NOMO-1 treated with dmso at 0.1 percent for 144 hours (cell line): ENCODE measurements at regions not wholly inside any gene's neighbourhood (a gene's known extent, or its start where the extent isn't known, plus 50 kb on each side); places are given as distances from the start of the nearest gene placed in this dataset.
"Not testable (repeated sequence)": the region's sequence is repeated elsewhere in the genome, so short reads cannot be mapped to it uniquely, and the experiment has no call there.

ENCODE experiments used
- DNase-seq: peaks from one replicate; lab custom pipeline; 2025; ENCODE audit not compliant: unreplicated experiment; lab: John Stamatoyannopoulos, UW

- no peak for DNase-seq
These were observed 383.4 kb downstream of the USP25 start for GRCh38 chr21:16113052-16113715.

DNA sequence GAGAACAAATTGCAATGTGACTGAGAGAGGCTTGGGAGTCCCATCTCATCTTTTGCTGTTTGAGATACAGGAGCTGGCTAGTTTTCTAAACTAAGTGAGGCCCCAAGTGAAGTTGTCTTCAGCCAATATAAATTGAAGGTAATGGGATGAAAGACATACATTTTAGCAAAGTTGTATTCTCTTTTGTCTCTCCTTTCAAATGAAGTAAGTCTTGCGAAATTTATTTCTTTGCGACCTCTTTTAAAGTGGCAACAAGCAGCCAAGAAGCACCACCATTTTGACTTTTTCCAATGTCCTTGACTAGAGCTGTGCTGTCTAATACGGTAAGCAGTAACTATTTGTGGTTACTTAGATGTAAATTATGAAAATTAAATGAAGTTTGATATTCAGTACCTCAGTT, 385.7 kb downstream of the USP25 start:
- no peak for DNase-seq

DNA sequence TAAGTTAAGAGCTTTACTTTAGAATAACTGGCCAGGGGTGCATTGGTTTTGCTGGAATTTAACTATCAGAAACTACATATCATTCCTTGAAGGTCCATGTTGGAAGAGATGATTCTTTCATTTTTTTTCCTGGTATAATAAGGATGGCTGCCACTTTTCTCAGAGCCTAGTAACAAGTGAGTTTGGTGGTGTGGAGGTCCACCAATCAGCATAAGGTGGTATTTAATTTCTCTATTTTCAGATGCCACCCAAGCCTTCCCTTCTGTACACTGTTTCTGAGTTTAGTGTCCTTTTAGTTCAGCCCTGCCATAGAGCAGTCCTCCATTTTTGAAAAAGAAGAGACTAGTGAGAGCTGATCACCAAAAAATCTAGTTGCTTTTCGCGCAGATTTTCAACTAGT, 386.3 kb downstream of the USP25 start:
- DNase-seq, result no peak

DNA sequence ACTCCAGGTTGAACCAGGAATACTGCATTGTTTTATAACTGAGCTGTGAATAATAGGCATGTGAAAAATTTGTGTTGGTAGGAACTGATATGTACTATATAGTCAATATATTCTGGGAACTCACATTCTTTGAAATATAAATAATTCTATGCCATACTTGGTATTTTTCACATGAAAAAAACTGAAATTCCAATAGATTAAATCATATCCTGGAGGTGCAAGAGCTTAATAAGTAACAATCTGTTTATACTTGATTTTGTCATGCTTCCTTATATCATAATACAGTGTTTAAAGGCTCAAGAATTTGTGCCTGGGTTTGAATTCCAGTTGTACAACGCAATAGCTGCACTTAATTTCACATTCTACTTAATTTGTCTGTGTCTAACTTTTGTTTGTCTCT, 387.0 kb downstream of the USP25 start:
- DNase-seq, result no peak

- DNase-seq, result no peak
These were observed 387.5 kb downstream of the USP25 start for GRCh38 chr21:16117331-16117730.

DNA sequence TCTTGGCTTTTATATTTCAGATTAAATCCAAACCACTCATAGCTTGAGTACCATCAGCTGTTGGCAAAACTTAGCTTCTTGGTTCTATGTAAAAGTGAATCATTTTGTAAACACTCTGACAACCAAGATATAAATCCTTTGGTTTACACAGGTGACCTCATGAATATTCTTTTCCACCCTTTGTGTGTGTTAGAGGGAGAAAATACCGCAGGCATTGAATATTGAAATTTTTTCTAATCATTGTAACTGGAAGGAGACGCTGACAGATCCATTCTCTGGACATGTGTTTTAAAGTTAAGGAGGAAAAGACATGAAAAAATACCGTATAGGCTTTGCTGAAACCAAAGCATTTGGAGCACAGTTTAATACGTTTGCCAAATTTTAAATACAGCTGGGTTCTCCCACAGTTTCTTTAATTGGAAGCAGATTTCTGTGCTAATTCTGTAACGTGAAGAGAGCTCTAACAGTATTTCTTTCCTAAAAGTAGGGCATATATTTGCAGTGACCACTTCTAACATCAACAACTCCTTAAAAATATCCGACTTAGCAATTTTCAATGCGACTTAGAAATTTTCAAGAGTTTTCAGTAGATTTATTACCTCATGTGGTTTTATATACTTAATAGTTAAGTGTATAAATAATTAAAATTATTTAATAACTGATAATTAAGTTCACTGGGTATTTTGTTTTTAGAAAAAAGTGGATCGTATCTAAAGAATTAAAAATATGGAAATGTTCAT, 388.2 kb downstream of the USP25 start:
- no peak for DNase-seq

DNA sequence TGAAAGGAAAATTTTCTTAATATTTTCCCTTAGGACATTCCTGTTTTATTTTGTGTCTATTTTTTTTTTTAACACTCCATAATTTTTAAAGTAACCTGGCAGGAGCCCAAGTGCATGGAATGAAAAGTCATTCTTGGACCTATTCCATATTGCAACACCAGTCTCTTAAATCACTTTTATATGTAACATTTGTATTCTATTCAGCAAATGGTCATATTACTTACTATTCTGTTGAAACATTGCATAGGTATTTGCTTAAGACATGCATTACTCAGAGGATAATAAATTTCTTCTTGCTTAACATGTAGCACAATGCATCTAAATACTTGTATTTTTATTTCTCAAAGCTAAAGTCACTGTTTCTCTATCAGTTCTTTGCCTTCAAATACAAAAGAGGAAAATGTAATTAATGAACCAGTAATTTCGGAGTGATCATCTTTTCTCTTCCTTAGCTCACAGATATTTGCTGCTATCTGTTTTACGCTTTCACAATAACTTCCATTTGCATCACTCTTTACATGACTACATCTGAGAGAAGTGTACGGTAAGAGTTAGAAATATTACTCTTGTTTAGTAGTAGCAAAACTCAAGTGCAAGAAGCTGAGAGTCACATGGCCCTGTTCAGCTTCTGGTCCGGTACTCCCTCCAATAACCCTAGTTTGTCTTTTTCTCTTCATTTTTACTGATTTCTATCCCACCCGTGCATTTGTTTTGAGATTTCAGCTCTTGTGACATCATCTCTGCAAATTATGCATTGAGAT, 394.8 kb downstream of the USP25 start:
- no peak for DNase-seq

DNA sequence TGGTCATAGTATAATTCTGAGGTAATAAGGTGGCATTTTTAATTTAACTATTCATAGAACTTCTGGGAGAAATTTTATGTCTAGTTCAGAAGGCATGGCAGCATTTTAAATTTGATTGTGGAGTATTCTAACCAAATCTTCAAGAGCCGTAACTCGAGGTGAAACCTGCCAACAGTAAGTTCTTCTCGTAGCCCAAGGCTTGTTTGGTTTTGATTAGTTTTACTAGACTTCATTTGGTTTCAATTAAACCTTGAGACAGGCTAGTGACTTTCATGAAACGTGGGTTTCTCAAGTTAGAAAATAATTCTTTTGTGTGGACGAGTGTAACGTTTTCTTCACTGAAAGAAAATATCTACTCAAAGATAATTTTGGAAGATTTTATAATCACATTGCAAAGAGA, 395.5 kb downstream of the USP25 start:
- DNase-seq, result no peak

- not testable (repeated sequence) for DNase-seq
These were observed 402.7 kb downstream of the USP25 start for GRCh38 chr21:16132453-16132852.

DNA sequence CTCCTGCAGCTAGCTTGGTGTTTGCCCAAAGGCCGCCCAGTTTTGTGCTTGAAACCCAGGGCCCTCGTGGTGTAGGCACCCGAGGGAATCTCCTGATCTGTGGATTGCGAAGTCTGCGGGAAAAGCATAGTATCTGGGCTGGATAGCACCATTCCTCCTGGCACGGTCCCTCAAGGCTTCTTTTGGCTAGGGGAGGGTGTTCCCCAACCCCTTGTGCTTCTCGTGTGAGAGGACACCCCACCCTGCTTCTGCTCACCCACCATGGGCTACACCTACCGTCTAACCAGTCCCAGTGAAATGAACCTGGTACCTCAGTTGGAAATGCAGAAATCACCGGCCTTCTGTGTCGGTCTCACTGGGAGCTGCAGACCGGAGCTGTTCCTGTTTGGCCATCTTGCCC, 403.5 kb downstream of the USP25 start:
- DNase-seq, result no peak

- no peak for DNase-seq
These were observed 404.4 kb downstream of the USP25 start for GRCh38 chr21:16134134-16134533.

DNA sequence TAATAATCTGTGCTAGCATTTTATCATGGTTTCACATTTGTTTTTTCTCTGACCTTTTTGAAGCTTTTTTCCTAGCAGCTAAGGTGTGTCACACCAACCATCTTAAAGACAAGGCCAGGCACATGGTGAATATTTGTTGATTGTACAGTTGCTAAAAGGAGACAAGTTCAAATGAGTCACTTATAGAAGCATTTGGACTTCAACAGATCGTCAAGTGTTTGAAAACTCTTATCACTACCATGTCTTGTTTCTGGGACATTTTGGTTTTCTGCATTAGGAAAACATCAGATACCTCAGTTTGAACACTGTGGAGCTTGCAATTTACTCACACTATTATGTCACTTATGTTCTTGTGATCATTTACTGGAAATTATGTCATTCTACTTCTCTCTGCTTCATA, 407.3 kb downstream of the USP25 start:
- no peak for DNase-seq

DNA sequence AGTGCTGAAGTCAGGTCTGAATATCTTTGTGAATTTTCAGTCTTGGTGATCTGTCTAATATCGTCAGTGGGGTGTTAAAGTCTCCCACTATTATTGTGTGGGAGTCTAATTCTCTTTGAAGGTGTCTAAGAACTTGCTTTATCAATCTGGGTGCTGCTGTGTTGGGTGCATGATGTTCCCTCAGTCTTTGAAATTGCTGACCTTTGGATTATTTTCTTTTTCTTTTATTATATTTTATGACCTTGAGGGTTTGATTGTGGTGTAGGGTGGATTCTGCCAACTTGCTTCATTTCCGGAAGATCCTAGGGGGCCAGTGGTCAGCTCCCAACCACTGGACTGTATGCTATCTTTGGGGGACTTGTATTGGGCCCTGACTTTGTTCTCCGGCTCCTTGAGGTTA, 415.3 kb downstream of the USP25 start:
- no peak for DNase-seq

DNA sequence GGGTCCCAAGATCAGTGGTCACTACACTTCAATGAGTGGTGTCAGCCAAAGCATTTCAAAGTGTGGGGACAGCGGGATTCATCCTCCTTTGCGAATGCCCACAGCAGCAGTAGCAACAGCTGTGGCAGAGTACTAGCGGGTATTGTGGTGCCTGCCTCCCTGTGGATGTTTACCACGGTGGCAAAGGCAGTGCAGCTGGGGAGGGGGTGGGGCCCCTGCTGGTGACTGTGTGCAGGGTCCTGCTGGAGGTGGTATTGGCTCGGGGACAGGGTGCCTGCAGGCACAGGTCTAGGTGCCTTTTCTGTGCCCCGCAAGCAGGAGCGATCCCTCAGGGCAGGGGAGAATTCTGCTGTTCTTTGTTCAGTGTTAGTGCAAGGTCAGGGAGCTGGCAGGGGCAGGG, 415.7 kb downstream of the USP25 start:
- no peak for DNase-seq

- no peak for DNase-seq
These were observed 424.5 kb downstream of the USP25 start for GRCh38 chr21:16154321-16154720.

GRCh38 chr21:16154951-16155635, 425.3 kb downstream of the USP25 start:
- DNase-seq, result no peak

GRCh38 chr21:16156841-16157489, 427.2 kb downstream of the USP25 start:
- no peak for DNase-seq

- no peak for DNase-seq
These were observed 429.6 kb downstream of the USP25 start for GRCh38 chr21:16159213-16159970.

- no peak for DNase-seq
These were observed 430.2 kb downstream of the USP25 start for GRCh38 chr21:16159971-16160350.

DNA sequence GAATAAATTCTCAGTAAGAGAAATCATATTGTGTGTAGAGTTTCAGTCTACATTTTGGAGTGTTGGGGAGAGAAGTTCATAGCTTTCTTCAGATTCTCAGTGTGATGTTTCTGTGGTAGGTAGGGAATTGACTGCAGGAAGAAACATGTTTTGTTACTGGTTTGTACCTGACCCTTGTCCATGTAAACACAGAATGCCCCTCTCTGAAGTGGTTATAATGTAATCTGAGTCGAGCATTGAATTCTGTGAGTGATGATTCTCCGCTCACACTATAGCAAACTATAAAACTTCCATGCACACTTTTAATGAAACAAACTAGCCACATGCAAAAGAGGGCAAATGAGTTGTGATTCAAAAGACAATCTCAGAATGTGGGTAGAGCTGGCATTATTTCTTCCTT, 433.2 kb downstream of the USP25 start:
- no peak for DNase-seq
